HepG2 (cell line): ENCODE measurements at regions not wholly inside any gene's neighbourhood (a gene's known extent, or its start where the extent isn't known, plus 50 kb on each side); places are given as distances from the start of the nearest gene placed in this dataset.

ENCODE experiments used
- ATAC-seq: fragments of 200-7000 bp; cut with Tn5 transposase; 3 replicates; pipeline ENCODE4 v1.9.1; 2020; ENCODE audit warnings: mild to moderate bottlenecking, moderate library complexity
- BruUV-seq: library from RNA; stranded (reverse); fragments of 400-500 nt; replicated peaks from 2 replicates; lab custom pipeline; 2021; lab: Mats Ljungman, UMichigan
- CTCF ChIA-PET: fragments of 300-600 bp; formaldehyde crosslinking; extraction: SDS; loops from one replicate; lab custom pipeline; 2021; ENCODE audit warnings: low total read pairs, inconsistent platforms, low intra/inter-chr PET ratio; lab: Yijun Ruan, JAX
- POLR2A ChIA-PET: fragments of 350-600 bp; sonication (Branson Sonifier 250); formaldehyde crosslinking; loops from one replicate; lab custom pipeline; 2020; ENCODE audit warnings: antibody characterized with exemption, inconsistent platforms; lab: Yijun Ruan, JAX
- DNase-seq: peaks from one replicate; pipeline ENCODE4 v3.0.0-alpha.2; 2015; ENCODE audit warnings: low spot score
- FAIRE-seq: peaks from 3 replicates; lab custom pipeline; 2011; peaks lifted over from hg19 to GRCh38; lab: Jason Lieb, UNC
- H2AFZ ChIP-seq: one replicate; pipeline ENCODE4 v1.6.1; 2011; ENCODE audit warnings: low read length, inconsistent platforms
- H3K27ac ChIP-seq: fragments of 300-600 bp; 3 replicates; pipeline ENCODE4 v1.8.0; 2011; ENCODE audit warnings: mixed run types, mild to moderate bottlenecking, mixed read lengths, low read length, inconsistent platforms; ENCODE audit not compliant: insufficient read depth; ENCODE audit errors: extremely low read length
- H3K27me3 ChIP-seq, 2 experiments: fragments of 200-600 bp in 1 of 2; 2 replicates in 1 of 2; 3 replicates in 1 of 2; pipeline versions ENCODE4 v1.6.0 to v1.8.0; 2011; ENCODE audit warnings: low read length in 2 of 2, mild to moderate bottlenecking in 2 of 2, moderate library complexity in 2 of 2, inconsistent platforms in 1 of 2; ENCODE audit not compliant: insufficient read depth in 2 of 2, control insufficient read depth in 1 of 2
- H3K36me3 ChIP-seq, 2 experiments: fragments of 200-600 bp in 1 of 2; replicated peaks in 1 of 2; 2 replicates in 1 of 2; 3 replicates in 1 of 2; pipeline versions ENCODE4 v1.5.1 to v1.8.0; 2011; ENCODE audit warnings: low read length in 2 of 2, inconsistent platforms in 1 of 2; ENCODE audit not compliant: insufficient read depth in 2 of 2, control insufficient read depth in 1 of 2
- H3K4me1 ChIP-seq: 2 replicates; pipeline ENCODE4 v1.5.1; 2012; ENCODE audit warnings: low read length, inconsistent platforms; ENCODE audit not compliant: insufficient read depth
- H3K4me2 ChIP-seq: 2 replicates; pipeline ENCODE4 v1.6.0; 2011; ENCODE audit warnings: low read depth, low read length, inconsistent platforms
- H3K4me3 ChIP-seq, 3 experiments: fragments of 200-600 bp in 1 of 3; sonication (generic), shearing (Covaris generic) in 1 of 3; replicated peaks in 1 of 3; 2 replicates each; pipeline ENCODE4 v1.5.1; 2011 to 2016; ENCODE audit warnings: low read length in 3 of 3, inconsistent platforms in 2 of 3, low read depth in 2 of 3, mild to moderate bottlenecking in 2 of 3, control low read depth in 1 of 3, mixed read lengths in 1 of 3; ENCODE audit not compliant: insufficient read depth in 1 of 3
- H3K79me2 ChIP-seq: one replicate; pipeline ENCODE4 v1.6.1; 2011; ENCODE audit warnings: low read length, inconsistent platforms; ENCODE audit not compliant: insufficient read depth
- H3K9ac ChIP-seq: 2 replicates; pipeline ENCODE4 v1.6.0; 2011; ENCODE audit warnings: mild to moderate bottlenecking, low read depth, low read length, inconsistent platforms; ENCODE audit not compliant: insufficient read depth
- H3K9me3 ChIP-seq: 2 replicates; pipeline ENCODE4 v1.5.1; 2012; ENCODE audit warnings: mild to moderate bottlenecking, low read length
- H4K20me1 ChIP-seq: 2 replicates; pipeline ENCODE4 v1.6.0; 2011; ENCODE audit warnings: inconsistent platforms, mild to moderate bottlenecking, low read length, moderate library complexity; ENCODE audit not compliant: insufficient read depth
- HNRNPUL1 ChIP-seq: fragments of 200-400 bp; formaldehyde crosslinking; IDR thresholded peaks from 2 replicates; pipeline ENCODE4 v1.6.1; 2017; ENCODE audit warnings: low read depth, mild to moderate bottlenecking, low read length, moderate library complexity
- MAFF ChIP-seq: IDR thresholded peaks from 2 replicates; pipeline ENCODE4 v1.6.1; 2011; ENCODE audit warnings: low read depth, low read length, improper control_type of control experiment
- MAFK ChIP-seq, 2 experiments: IDR thresholded peaks in 1 of 2; conservative IDR thresholded peaks in 1 of 2; 2 replicates each; pipeline ENCODE4 v1.6.1; 2011; ENCODE audit warnings: improper control_type of control experiment in 2 of 2, low read length in 2 of 2
- SMARCC2 ChIP-seq: fragments of 450-650 bp; IDR thresholded peaks from 2 replicates; pipeline ENCODE4 v1.6.1; 2017; ENCODE audit warnings: antibody characterized with exemption, mild to moderate bottlenecking
- ZSCAN9 ChIP-seq: IDR thresholded peaks from 2 replicates; pipeline ENCODE4 v1.6.1; 2016; ENCODE audit warnings: borderline replicate concordance
- WGBS: methylation state at CpG from one replicate; pipeline ENCODE4 v1.1.6; 2017; ENCODE audit warnings: low lambda C conversion rate; 5-methylcytosine and 5-hydroxymethylcytosine counted together
- in situ Hi-C: cut with HindIII; loops from 2 replicates; pipeline ENCODE4 v1.10.0; 2017; ENCODE audit warnings: low pct_unique_long_range_greater_than_20kb; ENCODE audit not compliant: extremely low pct_ligation_motif_present
- intact Hi-C: fragments of 100-400 bp; cut with micrococcal nuclease; formaldehyde crosslinking; loops from one replicate; pipeline ENCODE4 v1.10.0; 2022; ENCODE audit not compliant: unreplicated experiment

DNA sequence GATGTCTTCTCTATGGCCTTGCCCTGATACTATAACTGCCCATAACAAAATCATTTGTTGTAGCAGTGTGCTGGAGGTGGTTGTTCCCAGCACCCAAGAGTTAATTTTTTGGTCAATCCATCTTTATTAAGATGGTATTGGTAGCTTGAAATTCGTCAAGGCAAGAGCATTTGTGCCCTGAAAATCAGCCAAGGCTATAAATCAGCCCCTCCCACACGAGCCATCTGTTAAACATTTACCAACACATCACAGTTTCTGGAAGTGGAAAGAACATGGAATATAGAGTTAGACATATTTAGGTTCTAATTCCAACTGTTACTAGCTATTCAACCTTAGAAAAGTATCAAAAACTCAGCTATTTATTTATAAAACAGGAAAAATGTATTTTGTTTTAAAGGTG, 888.4 kb upstream of the GJE1 start:
- H3K79me2 ChIP-seq = no peaks in the 10 kb centered on the region
- H3K36me3 ChIP-seq = no peaks in the 10 kb centered on the region
- no peak overlapping the region for H2AFZ ChIP-seq
- no peak overlapping the region for H3K27ac ChIP-seq
- no TSS peak for BruUV-seq
- ChIA-PET CTCF (no interaction called here), POLR2A (no interaction called here)
- H3K9me3 ChIP-seq = no peaks in the 10 kb centered on the region
- in situ Hi-C loops = no loop called here
- FAIRE-seq = no peak
- H3K4me2 ChIP-seq = no peak overlapping the region
- no peaks in the 10 kb centered on the region for H3K27me3 ChIP-seq
- no peaks in the 10 kb centered on the region for H4K20me1 ChIP-seq
- ATAC-seq = no peak
- WGBS = 2% methylated on average over 2 of the region's 2 CpGs
- no peak overlapping the region for H3K9ac ChIP-seq
- H3K4me3 ChIP-seq = no peak overlapping the region
- no peaks in the 10 kb centered on the region for H3K4me1 ChIP-seq
- TF ChIP-seq SMARCC2 (no peak), HNRNPUL1 (no peak)
- intact Hi-C loops = no loop called here
- DNase-seq = no peak

DNA sequence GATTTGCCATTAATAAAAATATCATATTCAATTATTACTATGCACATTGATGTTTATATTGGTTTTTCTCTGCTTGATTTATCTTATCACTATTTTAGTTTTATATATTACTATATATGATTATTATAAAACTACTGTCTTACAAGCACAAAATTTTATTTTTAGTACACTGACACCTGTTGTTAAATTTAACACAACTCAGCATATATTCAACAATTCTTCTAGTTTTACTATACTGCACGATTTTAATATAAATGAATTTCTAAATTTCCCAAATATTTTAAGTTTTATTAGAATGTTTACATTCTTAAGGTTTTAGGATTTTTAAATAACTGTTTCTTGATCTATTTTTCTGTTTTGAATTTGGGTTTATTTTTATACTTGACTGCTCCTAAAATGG, 889.8 kb upstream of the GJE1 start:
- no peak overlapping the region for H3K9ac ChIP-seq
- TF ChIP-seq MAFK (conservative IDR thresholded peaks at IDR 0.05 in 1 of 2, IDR thresholded peaks at IDR 0.05 in 1 of 2; ENCODE audit: low read length in 2 of 2) (peak; percentile 32 to 65; a peak in 2 of 4 replicates), MAFF (peak; percentile 18; the same call in 1 of the 2 replicates), ZSCAN9 (CRISPR knock-in tag) (no peak)
- WGBS = 2% methylated on average over 1 of the region's 1 CpG
- no peak overlapping the region for H3K27ac ChIP-seq
- no peak overlapping the region for H3K4me3 ChIP-seq
- H4K20me1 ChIP-seq = no peaks in the 10 kb centered on the region
- POLR2A ChIA-PET = no interaction called here
- H3K4me2 ChIP-seq = no peak overlapping the region
- no peaks in the 10 kb centered on the region for H3K79me2 ChIP-seq
- no TSS peak for BruUV-seq
- CTCF ChIA-PET = no interaction called here
- ATAC-seq (no peak), DNase-seq (no peak), FAIRE-seq (no peak)
- H3K9me3 ChIP-seq = no peaks in the 10 kb centered on the region
- intact Hi-C loops = no loop called here
- no peaks in the 10 kb centered on the region for H3K27me3 ChIP-seq
- H3K36me3 ChIP-seq = no peaks in the 10 kb centered on the region
- H2AFZ ChIP-seq = no peak overlapping the region
- no peaks in the 10 kb centered on the region for H3K4me1 ChIP-seq
- in situ Hi-C loops = no loop called here
